CD4-positive, alpha-beta T cell treated with Interferon alpha-2 for 1 hour (primary cell): ENCODE measurements at regions not wholly inside any gene's neighbourhood (a gene's known extent, or its start where the extent isn't known, plus 50 kb on each side); places are given as distances from the start of the nearest gene placed in this dataset.
"Not testable (repeated sequence)": the region's sequence is repeated elsewhere in the genome, so short reads cannot be mapped to it uniquely, and the experiment has no call there.

Experiments used
- DNase-seq, 2 donors: peaks; one replicate each; pipeline ENCODE4 v3.0.0-alpha.2; 2020 to 2022

GRCh38 chr6:113254194-113254593 lies 603.0 kb upstream of the MARCKS start:
- DNase-seq, result not testable (repeated sequence)

DNA sequence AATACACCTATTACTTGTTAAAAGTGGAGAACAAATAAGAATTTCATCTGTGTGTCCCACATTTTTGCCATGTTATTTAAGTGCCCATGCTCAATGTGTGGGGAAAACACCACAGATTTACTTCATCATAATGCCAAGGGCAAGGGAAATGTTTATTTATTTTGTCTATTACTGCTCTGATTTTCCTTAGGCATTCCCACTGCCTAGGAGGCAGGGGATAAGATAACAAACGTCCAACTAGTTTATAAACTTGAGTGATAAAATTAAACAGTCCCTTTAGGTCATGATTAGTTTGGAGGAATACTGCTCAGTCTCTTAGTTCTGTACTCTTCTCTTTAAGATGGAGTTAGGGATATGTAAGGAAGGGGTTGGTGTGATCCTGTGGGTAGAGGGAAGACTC lies 598.4 kb upstream of the MARCKS start:
- DNase-seq, result no peak

GRCh38 chr6:113271437-113271836 lies 585.7 kb upstream of the MARCKS start:
- DNase-seq, result no peak

DNA sequence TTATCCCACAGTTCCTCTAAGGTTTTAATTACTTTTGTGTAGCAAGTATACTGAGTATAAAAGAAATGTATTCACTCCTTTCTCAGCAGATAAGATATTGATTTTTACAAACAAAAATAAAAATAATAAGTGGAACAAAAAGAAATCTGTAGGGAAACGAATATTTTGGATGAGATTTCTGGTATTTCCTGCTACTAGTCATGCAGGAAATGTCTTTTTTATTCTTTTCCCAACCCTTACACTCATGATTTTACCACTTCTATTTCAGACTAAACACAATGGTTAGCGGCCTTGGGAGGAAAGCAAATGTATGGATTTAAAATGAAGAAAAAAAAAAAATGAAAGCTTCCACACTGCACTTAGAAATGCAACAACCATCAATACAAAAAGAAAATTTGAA lies 580.5 kb upstream of the MARCKS start:
- no peak for DNase-seq

- no peak for DNase-seq
Observed at GRCh38 chr6:113277111-113277510, 580.0 kb upstream of the MARCKS start.

DNA sequence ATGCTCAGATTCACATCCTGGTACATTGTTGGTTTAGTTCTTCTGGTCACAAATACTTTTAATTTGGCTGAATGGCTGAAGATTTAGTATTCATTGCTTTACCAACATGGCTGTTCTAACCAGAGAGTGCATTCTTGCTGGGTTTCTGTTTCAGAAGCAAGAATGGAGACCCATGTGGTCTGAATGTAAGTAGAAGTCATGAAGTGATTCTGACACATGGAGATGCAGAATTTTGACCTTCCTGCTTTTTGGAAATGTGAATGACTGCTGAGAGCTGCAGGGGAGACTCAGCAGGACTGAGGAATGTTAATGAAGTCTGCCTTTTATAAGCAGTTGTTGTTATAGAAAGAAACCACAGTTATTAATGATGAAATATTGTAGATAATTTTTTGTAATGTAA lies 576.1 kb upstream of the MARCKS start:
- DNase-seq, result no peak

GRCh38 chr6:113281431-113281830 lies 575.7 kb upstream of the MARCKS start:
- DNase-seq, result no peak

DNA sequence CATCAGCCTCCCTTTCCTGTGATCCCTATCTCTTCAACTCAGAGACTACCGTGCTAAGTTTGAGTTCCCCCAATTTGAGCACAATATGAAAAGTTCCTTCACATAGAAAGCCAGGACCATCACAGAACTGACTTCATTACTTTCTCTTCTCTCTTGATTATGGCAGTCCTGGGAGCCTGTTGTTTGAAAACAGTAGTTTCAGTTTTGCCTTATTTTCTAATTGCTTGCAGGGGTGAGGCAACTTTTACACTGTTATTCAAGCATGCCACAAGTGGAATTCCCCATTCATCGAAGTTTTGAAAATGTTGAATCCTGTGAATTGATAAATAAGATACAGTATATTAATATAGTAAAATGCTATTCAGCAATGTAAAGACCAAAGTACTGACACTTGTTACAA lies 569.7 kb upstream of the MARCKS start:
- DNase-seq, result no peak

GRCh38 chr6:113288409-113288808 lies 568.7 kb upstream of the MARCKS start:
- DNase-seq, result no peak

GRCh38 chr6:113289166-113289565 lies 568.0 kb upstream of the MARCKS start:
- no peak for DNase-seq

- DNase-seq, result no peak
Observed at GRCh38 chr6:113290684-113291083, 566.5 kb upstream of the MARCKS start.

DNA sequence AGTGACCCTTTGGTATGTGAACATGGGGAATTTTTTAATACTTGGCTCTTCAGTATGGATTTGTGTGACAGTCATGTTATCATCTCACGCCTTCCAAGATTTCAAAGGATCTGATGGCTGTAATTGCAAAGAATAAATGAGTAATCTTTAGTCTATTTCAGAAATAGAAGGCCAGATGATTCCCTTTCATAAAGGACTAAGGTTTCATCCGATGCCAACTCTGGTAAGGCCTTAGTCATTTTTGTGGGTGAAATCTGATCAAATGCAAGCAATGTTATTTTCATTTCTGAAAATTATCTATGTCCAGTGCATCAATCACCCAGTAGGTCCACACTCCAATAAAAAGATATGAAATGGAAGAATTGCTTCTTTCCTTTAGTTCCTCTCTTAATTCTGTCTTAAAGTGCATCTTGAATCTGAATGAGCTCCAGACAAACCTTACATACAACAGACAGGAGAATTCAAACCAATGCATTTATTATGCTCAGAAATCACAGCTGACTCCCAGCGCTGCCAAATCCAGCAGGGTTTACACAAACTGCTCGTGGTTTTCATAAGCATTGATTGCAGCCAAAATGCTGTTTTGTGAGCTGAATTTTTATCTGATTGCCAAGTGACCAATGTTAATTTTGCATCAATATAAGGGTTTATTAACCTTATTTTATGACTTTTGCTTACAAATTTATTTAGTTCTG lies 565.2 kb upstream of the MARCKS start:
- no peak for DNase-seq

- DNase-seq, result no peak
Observed at GRCh38 chr6:113292646-113293422, 564.3 kb upstream of the MARCKS start.

DNA sequence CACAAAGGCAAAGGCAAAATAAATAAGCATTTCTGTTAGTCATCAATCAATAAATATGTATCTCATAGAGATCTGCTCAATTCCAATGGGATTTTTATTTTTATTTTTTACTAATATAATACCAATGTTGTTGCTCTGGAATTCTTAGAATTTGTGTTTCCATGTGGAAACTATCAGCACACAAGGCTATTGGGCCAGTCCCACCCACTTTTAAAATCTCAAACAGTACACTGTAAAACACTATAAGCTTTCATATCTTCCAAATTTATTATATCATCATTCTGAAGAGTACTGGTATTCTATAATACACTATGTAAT lies 563.8 kb upstream of the MARCKS start:
- no peak for DNase-seq

DNA sequence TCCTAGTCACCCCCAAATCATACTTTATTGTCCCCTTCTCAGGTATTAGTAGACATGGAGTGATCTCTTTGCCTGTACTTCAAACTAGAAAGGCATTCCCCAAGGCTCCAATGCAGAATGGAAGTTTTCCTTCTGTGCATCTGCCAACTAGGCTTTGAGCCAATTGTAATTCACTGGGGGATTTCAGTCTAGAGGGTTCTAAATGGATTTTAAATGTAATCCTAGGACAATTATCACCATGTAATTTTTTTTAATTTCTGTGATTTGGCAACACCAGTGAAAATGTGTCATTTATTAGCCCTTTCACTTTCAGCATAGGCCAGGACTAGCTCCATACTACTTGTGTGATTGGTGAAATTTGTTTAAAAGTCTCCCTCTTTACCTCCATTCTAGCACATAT lies 557.6 kb upstream of the MARCKS start:
- DNase-seq, result no peak

- DNase-seq, result no peak
Observed at GRCh38 chr6:113301651-113302050, 555.5 kb upstream of the MARCKS start.

DNA sequence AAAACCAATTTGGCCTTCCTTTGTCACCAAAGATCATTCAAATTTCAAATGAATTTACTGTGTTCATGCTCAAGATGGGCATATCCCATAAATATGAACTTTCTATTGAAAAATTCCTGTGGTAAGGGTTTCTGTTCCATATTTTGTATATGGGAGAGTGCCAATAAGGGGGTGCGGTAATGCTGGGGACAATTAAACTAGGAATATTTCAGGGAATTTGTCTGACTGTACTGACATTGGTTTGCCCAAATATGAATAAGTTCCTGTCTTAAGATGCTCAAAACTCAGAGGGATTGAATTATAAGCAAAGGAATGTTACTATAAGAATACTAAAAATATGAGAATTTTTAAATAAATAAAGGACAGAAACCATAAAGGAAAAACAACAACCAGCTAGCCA lies 553.0 kb upstream of the MARCKS start:
- no peak for DNase-seq

DNA sequence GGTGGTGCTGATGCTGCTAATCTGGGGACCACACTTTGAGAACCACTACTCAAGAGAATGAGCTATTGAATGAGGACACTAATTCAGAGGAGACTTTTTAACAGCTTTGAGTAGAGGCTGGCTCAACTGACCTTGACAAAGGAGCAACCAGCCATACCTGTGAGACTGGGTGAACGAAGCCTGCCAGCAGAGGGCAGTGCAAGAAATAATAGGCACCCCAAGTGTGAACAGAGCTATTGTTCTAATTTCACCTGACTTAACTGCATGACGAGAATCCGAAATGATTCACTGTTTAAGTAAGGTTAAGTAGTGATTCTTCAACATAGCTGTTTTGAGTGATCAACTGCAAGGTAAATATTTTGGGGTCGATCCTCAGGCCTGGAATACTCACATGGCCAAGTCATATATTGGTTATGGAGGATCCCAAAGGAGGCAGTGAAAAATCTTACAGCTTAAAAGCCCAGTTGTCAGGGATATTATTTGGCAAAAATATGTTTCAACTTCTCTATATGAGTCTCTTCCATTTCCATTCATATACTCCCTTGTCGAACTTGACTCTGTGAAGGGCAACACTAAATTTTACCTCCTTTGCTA lies 550.5 kb upstream of the MARCKS start:
- peak; percentile 31 to 59 for DNase-seq

DNA sequence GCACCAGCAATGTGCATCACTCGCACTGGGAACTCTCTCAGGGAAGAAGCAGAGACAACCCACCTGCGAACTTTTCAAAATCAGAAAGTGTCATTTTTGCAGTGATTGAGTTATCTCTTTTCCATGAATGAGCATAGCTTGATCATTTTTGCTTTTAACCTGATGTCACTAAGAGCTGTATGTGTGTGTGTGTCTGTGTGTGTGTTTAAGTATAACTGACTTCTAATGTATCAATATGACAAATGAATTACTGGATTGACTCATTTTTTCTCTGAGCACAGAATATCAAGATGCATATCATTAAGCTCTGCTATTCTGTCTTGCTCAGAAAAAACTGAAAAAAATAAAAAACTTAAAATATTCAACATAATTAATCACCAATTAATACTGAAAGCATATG lies 548.9 kb upstream of the MARCKS start:
- no peak for DNase-seq

- no peak for DNase-seq
Observed at GRCh38 chr6:113313841-113314240, 543.3 kb upstream of the MARCKS start.

DNA sequence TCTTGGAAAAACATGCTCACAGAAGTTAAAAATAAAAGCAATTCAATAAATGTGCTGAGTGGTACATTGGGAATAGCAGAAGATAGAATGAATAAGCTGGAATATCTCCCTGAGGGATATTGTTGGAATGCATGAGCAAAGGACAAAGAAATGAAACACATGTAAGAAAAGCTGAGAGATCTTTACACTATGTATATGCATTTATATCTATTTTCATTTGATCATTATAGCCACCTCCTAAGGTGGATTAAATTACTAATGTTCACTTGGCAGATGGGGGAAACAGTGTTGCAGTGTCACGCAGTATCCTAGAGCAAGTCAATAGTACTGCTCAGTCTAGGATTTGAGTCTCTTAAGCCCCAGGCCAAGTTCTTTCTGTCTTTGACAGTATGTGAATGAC lies 542.0 kb upstream of the MARCKS start:
- no peak for DNase-seq

GRCh38 chr6:113315879-113316278 lies 541.3 kb upstream of the MARCKS start:
- no peak for DNase-seq

DNA sequence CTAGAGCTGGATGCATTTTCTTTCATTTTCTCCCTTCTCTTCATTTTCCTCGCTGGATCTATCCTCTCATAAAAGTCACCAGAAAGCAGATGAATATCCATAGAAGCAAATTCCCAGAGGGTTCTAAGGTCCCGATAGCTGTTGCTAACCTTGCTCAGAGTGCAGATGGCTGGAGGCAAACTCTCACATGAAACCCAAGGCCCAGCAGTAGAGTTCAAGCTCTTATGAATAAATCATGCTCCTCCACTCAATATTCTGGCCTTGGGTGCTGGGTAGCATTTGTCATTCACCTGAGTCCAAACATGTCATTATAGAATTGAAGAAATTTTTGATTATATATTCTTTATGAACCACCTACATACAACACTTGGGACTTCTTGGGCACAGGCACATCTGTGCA lies 539.7 kb upstream of the MARCKS start:
- DNase-seq, result no peak

GRCh38 chr6:113317891-113318574 lies 539.1 kb upstream of the MARCKS start:
- no peak for DNase-seq
